ENCODE measurements at regions not wholly inside any gene's neighbourhood (a gene's known extent, or its start where the extent isn't known, plus 50 kb on each side); places are given as distances from the start of the nearest gene placed in this dataset.

GRCh38 chrY:14473320-14473719 is 51.0 kb upstream of the NLGN4Y start:
- Histone ChIP-seq H3K4me1 (no peaks in the 10 kb centered on the region), H3K4me2 (no peak overlapping the region), H3K4me3 (no peak overlapping the region), H3K9me3 (no peaks in the 10 kb centered on the region), H3K27ac (no peak overlapping the region)
- DNase-seq (ENCODE audit: low read depth in 1 of 2, low spot score in 1 of 2) (no peak), ATAC-seq (no peak), FAIRE-seq (no peak)
- TF ChIP-seq, protein P1, sequence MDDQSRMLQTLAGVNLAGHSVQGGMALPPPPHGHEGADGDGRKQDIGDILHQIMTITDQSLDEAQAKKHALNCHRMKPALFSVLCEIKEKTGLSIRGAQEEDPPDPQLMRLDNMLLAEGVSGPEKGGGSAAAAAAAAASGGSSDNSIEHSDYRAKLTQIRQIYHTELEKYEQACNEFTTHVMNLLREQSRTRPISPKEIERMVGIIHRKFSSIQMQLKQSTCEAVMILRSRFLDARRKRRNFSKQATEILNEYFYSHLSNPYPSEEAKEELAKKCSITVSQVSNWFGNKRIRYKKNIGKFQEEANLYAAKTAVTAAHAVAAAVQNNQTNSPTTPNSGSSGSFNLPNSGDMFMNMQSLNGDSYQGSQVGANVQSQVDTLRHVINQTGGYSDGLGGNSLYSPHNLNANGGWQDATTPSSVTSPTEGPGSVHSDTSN (IDR thresholded peaks at IDR 0.05) = no peak
- TF ChIP-seq CHD4 (IDR thresholded peaks at IDR 0.05; ENCODE audit: borderline replicate concordance) (no peak), RAD21 (conservative IDR thresholded peaks at IDR 0.05 in 1 of 2, IDR thresholded peaks at IDR 0.05 in 1 of 2) (no peak), NR3C1 (IDR thresholded peaks at IDR 0.05) (no peak), CBX8 (IDR thresholded peaks at IDR 0.05) (no peak), BHLHE40 (IDR thresholded peaks at IDR 0.05; ENCODE audit: low read depth, low read length) (no peak), KDM1A (IDR thresholded peaks at IDR 0.05; ENCODE audit: low read depth) (no peak), HDAC2 (IDR thresholded peaks at IDR 0.05) (no peak), SMC3 (IDR thresholded peaks at IDR 0.05) (no peak), FOSB (CRISPR knock-in tag; IDR thresholded peaks at IDR 0.05) (no peak), NPAS2 (CRISPR knock-in tag; IDR thresholded peaks at IDR 0.05; ENCODE audit: borderline replicate concordance) (no peak), RNF2 (IDR thresholded peaks at IDR 0.05; ENCODE audit: borderline replicate concordance, low read depth) (no peak), TP53 (CRISPR knock-in tag; IDR thresholded peaks at IDR 0.05) (no peak)
- TF ChIP-seq, protein P2, sequence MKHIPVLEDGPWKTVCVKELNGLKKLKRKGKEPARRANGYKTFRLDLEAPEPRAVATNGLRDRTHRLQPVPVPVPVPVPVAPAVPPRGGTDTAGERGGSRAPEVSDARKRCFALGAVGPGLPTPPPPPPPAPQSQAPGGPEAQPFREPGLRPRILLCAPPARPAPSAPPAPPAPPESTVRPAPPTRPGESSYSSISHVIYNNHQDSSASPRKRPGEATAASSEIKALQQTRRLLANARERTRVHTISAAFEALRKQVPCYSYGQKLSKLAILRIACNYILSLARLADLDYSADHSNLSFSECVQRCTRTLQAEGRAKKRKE (CRISPR knock-in tag; IDR thresholded peaks at IDR 0.05; ENCODE audit: low read depth) = no peak
- TF ChIP-seq, protein P3, sequence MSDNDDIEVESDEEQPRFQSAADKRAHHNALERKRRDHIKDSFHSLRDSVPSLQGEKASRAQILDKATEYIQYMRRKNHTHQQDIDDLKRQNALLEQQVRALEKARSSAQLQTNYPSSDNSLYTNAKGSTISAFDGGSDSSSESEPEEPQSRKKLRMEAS (IDR thresholded peaks at IDR 0.05) = no peak
- CTCF ChIA-PET = no interaction called here
- WGBS (ENCODE audit: missing lambda C conversion rate) = 3% methylated on average over 3 of the region's 3 CpGs
- POLR2A ChIA-PET = no interaction called here
